GM23338 (cell line): ENCODE measurements at regions not wholly inside any gene's neighbourhood (a gene's known extent, or its start where the extent isn't known, plus 50 kb on each side); places are given as distances from the start of the nearest gene placed in this dataset.

ENCODE experiments used
- ATAC-seq: fragments of 200-7000 bp; cut with Tn5 transposase; 3 replicates; pipeline ENCODE4 v1.9.1; 2020
- DNase-seq: peaks from one replicate; pipeline ENCODE4 v3.0.0-alpha.2; 2015; ENCODE audit warnings: low spot score
- H2AFZ ChIP-seq: fragments of 200-600 bp; sonication (generic); 2 replicates; pipeline ENCODE4 v1.8.0; 2016; ENCODE audit warnings: antibody characterized with exemption, mild to moderate bottlenecking, moderate library complexity
- H3F3A ChIP-seq: fragments of 200-600 bp; sonication (generic); replicated peaks from 2 replicates; pipeline ENCODE4 v1.8.0; 2017; ENCODE audit warnings: antibody characterized with exemption, mixed run types, low read depth
- H3K27ac ChIP-seq: fragments of 200-600 bp; sonication (generic); 2 replicates; pipeline ENCODE4 v1.6.1; 2016; ENCODE audit warnings: low read depth
- H3K27me3 ChIP-seq: fragments of 200-600 bp; sonication (generic); 2 replicates; pipeline ENCODE4 v1.8.0; 2016; ENCODE audit warnings: mild to moderate bottlenecking, mixed run types, moderate library complexity; ENCODE audit not compliant: insufficient read depth
- H3K36me3 ChIP-seq: fragments of 200-600 bp; sonication (generic); 2 replicates; pipeline ENCODE4 v1.8.0; 2016; ENCODE audit warnings: mild to moderate bottlenecking; ENCODE audit not compliant: insufficient read depth
- H3K4me1 ChIP-seq: fragments of 200-600 bp; sonication (generic); 2 replicates; pipeline ENCODE4 v1.8.0; 2016; ENCODE audit warnings: mild to moderate bottlenecking, moderate library complexity; ENCODE audit not compliant: insufficient read depth
- H3K4me2 ChIP-seq: fragments of 200-600 bp; sonication (generic); 2 replicates; pipeline ENCODE4 v1.7.1; 2017; ENCODE audit warnings: mixed run types
- H3K4me3 ChIP-seq: fragments of 200-600 bp; sonication (generic); 2 replicates; pipeline ENCODE4 v1.6.1; 2016; ENCODE audit warnings: mixed run types
- H3K79me2 ChIP-seq: fragments of 200-600 bp; sonication (generic); replicated peaks from 2 replicates; pipeline ENCODE4 v1.8.0; 2017; ENCODE audit warnings: mild to moderate bottlenecking; ENCODE audit not compliant: insufficient read depth
- H3K9me2 ChIP-seq: fragments of 200-600 bp; sonication (generic); 2 replicates; pipeline ENCODE4 v1.8.0; 2017; ENCODE audit not compliant: insufficient read depth
- H4K20me1 ChIP-seq: fragments of 200-600 bp; sonication (generic); replicated peaks from 2 replicates; pipeline ENCODE4 v1.8.0; 2017; ENCODE audit warnings: mild to moderate bottlenecking; ENCODE audit not compliant: insufficient read depth
- H3K27ac Mint-ChIP-seq: 2 replicates; pipeline ENCODE4 v1.8.0; 2020; ENCODE audit warnings: inconsistent platforms, mild to moderate bottlenecking, moderate library complexity, mixed read lengths
- H3K27me3 Mint-ChIP-seq: 3 replicates; pipeline ENCODE4 v1.8.0; 2022; ENCODE audit warnings: low read depth, mild to moderate bottlenecking, moderate library complexity, mixed read lengths, inconsistent platforms; ENCODE audit not compliant: insufficient read depth, poor library complexity
- H3K36me3 Mint-ChIP-seq: 3 replicates; pipeline ENCODE4 v1.8.0; 2021; ENCODE audit warnings: low read depth, mild to moderate bottlenecking, inconsistent platforms, moderate library complexity, mixed read lengths
- H3K4me1 Mint-ChIP-seq: 3 replicates; pipeline ENCODE4 v1.8.0; 2020; ENCODE audit warnings: mild to moderate bottlenecking, inconsistent platforms, mixed read lengths
- H3K4me3 Mint-ChIP-seq: 3 replicates; pipeline ENCODE4 v1.8.0; 2021; ENCODE audit warnings: moderate library complexity, mild to moderate bottlenecking, inconsistent platforms, mixed read lengths
- H3K9me3 Mint-ChIP-seq: 3 replicates; pipeline ENCODE4 v1.8.0; 2020; ENCODE audit warnings: moderate library complexity, mild to moderate bottlenecking, inconsistent platforms, mixed read lengths
- CREB1 ChIP-seq: fragments of 250-450 bp; sonication (Bioruptor Pico); IDR thresholded peaks from 2 replicates; pipeline ENCODE4 v1.5.0; 2020; ENCODE audit warnings: low read depth, mild to moderate bottlenecking, moderate library complexity
- EZH2 ChIP-seq: fragments of 200-600 bp; sonication (generic); IDR thresholded peaks from one replicate; pipeline ENCODE4 v1.8.0; 2017; ENCODE audit warnings: antibody characterized with exemption, mild to moderate bottlenecking, low read depth; ENCODE audit not compliant: unreplicated experiment
- EZH2phosphoT487 ChIP-seq: fragments of 200-600 bp; sonication (generic); IDR thresholded peaks from one replicate; pipeline ENCODE4 v1.8.1; 2018; ENCODE audit warnings: antibody characterized with exemption; ENCODE audit not compliant: unreplicated experiment
- JUNB ChIP-seq: IDR thresholded peaks from one replicate; pipeline ENCODE4 v1.6.1; 2016; ENCODE audit warnings: antibody characterized with exemption; ENCODE audit not compliant: unreplicated experiment
- NANOG ChIP-seq: IDR thresholded peaks from 2 replicates; pipeline ENCODE4 v1.6.1; 2016; ENCODE audit warnings: antibody characterized with exemption, borderline replicate concordance
- POLR2AphosphoS5 ChIP-seq: IDR thresholded peaks from 2 replicates; pipeline ENCODE4 v1.6.1; 2016; ENCODE audit warnings: antibody characterized with exemption, low read depth
- STAT1 ChIP-seq: IDR thresholded peaks from one replicate; pipeline ENCODE4 v1.6.1; 2016; ENCODE audit warnings: antibody characterized with exemption; ENCODE audit not compliant: unreplicated experiment
- ZNF114 ChIP-seq: fragments of 250-450 bp; sonication (Bioruptor Pico); IDR thresholded peaks from 2 replicates; pipeline ENCODE4 v1.5.0; 2020; ENCODE audit warnings: mild to moderate bottlenecking, moderate library complexity
- ZNF331 ChIP-seq: fragments of 250-450 bp; sonication (Bioruptor Pico); IDR thresholded peaks from 2 replicates; pipeline ENCODE4 v1.5.0; 2020; ENCODE audit warnings: low read depth, mild to moderate bottlenecking, moderate library complexity
- TF ChIP-seq, protein P1 (sequence below), 2 experiments: fragments of 200-600 bp in 1 of 2; sonication (generic) in 1 of 2; conservative IDR thresholded peaks; 2 replicates each; pipeline versions ENCODE4 v1.5.1 to v1.6.1; 2016 to 2017; ENCODE audit warnings: antibody characterized with exemption in 2 of 2, low read depth in 2 of 2, mild to moderate bottlenecking in 2 of 2, moderate library complexity in 1 of 2
- TF ChIP-seq, protein P2 (sequence below): IDR thresholded peaks from 2 replicates; pipeline ENCODE4 v1.6.1; 2016; ENCODE audit warnings: antibody characterized with exemption
- TF ChIP-seq, protein P3 (sequence below): fragments of 250-450 bp; sonication (Bioruptor Pico); IDR thresholded peaks from 2 replicates; pipeline ENCODE4 v1.5.0; 2020; ENCODE audit warnings: mild to moderate bottlenecking, moderate library complexity
- TF ChIP-seq, protein P4 (sequence below): IDR thresholded peaks from one replicate; pipeline ENCODE4 v1.6.1; 2018; ENCODE audit warnings: antibody characterized with exemption; ENCODE audit not compliant: unreplicated experiment

DNA sequence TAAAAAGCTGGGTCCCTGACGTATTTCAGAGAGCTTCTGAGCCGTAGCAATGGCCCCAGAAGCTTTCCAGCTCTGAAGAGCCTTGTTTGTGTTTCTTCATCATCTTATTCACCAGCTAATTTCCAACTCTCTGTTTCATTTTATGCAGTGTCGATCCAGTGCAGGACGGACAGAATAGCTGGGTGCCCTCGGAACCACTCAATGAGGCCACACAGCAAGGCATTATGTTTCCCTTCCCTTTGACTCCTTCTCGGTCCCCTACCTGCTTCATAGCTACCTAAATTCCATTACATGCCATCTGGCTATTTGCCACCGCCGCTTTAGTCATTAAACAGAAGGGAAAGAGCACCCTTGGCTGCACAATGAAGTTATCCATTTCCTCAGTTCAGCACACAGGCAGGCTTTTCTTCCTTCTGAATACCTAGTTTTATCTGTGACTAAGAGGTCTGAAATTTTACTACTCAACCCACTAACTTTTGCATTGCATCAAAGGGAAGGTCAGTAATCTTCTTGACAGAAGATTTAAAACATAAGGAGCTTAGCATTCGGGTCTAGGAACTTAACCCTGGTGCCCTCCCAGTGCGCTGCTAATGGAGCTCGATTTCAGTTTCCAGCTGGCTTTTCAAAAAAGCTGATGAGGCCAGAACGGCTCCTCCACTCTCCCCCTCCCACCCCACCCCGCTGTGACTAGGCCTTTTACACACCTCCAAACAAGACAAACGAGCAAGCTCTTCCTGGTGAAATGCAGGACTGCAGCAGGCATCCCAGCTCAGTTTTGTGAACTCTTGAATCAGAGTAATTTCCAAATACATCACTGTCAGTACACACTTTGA lies 176.8 kb downstream of the GXYLT1 start:
- 0 out of 2 replicates have a peak, but pooled peaks cover 3% of the 10 kb centered on the region for H3K9me2 ChIP-seq
- H3F3A ChIP-seq, result no peaks in the 10 kb centered on the region; the same call in 1 of the 2 replicates
- Mint-ChIP-seq H3K27me3 (no peaks in the 10 kb centered on the region), H3K36me3 (no peaks in the 10 kb centered on the region), H3K4me3 (no peak overlapping the region), H3K27ac (peak overlapping the region; percentile 16; the same call in 1 of the 2 replicates), H3K9me3 (no peaks in the 10 kb centered on the region; the same call in 2 of the 3 replicates), H3K4me1 (peaks cover 16% of the 10 kb centered on the region)
- no peaks in the 10 kb centered on the region for H3K79me2 ChIP-seq
- no peaks in the 10 kb centered on the region for H4K20me1 ChIP-seq
- no peaks in the 10 kb centered on the region for H3K36me3 ChIP-seq
- peak overlapping the region; percentile 46; the same call in 1 of the 2 replicates for H3K27ac ChIP-seq
- peak overlapping the region; percentile 54; the same call in 1 of the 2 replicates for H2AFZ ChIP-seq
- DNase-seq (peak; percentile 66), ATAC-seq (peak; percentile 96)
- TF ChIP-seq EZH2phosphoT487 (no peak), STAT1 (no peak), CREB1 (CRISPR knock-in tag) (no peak), ZNF331 (no peak), JUNB (no peak), ZNF114 (CRISPR knock-in tag) (no peak), POLR2AphosphoS5 (no peak), EZH2 (no peak), NANOG (no peak)
- TF ChIP-seq, protein P1, sequence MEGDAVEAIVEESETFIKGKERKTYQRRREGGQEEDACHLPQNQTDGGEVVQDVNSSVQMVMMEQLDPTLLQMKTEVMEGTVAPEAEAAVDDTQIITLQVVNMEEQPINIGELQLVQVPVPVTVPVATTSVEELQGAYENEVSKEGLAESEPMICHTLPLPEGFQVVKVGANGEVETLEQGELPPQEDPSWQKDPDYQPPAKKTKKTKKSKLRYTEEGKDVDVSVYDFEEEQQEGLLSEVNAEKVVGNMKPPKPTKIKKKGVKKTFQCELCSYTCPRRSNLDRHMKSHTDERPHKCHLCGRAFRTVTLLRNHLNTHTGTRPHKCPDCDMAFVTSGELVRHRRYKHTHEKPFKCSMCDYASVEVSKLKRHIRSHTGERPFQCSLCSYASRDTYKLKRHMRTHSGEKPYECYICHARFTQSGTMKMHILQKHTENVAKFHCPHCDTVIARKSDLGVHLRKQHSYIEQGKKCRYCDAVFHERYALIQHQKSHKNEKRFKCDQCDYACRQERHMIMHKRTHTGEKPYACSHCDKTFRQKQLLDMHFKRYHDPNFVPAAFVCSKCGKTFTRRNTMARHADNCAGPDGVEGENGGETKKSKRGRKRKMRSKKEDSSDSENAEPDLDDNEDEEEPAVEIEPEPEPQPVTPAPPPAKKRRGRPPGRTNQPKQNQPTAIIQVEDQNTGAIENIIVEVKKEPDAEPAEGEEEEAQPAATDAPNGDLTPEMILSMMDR (conservative IDR thresholded peaks at IDR 0.05; ENCODE audit: low read depth in 2 of 2), result no peak
- TF ChIP-seq, protein P2, sequence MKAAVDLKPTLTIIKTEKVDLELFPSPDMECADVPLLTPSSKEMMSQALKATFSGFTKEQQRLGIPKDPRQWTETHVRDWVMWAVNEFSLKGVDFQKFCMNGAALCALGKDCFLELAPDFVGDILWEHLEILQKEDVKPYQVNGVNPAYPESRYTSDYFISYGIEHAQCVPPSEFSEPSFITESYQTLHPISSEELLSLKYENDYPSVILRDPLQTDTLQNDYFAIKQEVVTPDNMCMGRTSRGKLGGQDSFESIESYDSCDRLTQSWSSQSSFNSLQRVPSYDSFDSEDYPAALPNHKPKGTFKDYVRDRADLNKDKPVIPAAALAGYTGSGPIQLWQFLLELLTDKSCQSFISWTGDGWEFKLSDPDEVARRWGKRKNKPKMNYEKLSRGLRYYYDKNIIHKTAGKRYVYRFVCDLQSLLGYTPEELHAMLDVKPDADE, result no peak
- TF ChIP-seq, protein P3, sequence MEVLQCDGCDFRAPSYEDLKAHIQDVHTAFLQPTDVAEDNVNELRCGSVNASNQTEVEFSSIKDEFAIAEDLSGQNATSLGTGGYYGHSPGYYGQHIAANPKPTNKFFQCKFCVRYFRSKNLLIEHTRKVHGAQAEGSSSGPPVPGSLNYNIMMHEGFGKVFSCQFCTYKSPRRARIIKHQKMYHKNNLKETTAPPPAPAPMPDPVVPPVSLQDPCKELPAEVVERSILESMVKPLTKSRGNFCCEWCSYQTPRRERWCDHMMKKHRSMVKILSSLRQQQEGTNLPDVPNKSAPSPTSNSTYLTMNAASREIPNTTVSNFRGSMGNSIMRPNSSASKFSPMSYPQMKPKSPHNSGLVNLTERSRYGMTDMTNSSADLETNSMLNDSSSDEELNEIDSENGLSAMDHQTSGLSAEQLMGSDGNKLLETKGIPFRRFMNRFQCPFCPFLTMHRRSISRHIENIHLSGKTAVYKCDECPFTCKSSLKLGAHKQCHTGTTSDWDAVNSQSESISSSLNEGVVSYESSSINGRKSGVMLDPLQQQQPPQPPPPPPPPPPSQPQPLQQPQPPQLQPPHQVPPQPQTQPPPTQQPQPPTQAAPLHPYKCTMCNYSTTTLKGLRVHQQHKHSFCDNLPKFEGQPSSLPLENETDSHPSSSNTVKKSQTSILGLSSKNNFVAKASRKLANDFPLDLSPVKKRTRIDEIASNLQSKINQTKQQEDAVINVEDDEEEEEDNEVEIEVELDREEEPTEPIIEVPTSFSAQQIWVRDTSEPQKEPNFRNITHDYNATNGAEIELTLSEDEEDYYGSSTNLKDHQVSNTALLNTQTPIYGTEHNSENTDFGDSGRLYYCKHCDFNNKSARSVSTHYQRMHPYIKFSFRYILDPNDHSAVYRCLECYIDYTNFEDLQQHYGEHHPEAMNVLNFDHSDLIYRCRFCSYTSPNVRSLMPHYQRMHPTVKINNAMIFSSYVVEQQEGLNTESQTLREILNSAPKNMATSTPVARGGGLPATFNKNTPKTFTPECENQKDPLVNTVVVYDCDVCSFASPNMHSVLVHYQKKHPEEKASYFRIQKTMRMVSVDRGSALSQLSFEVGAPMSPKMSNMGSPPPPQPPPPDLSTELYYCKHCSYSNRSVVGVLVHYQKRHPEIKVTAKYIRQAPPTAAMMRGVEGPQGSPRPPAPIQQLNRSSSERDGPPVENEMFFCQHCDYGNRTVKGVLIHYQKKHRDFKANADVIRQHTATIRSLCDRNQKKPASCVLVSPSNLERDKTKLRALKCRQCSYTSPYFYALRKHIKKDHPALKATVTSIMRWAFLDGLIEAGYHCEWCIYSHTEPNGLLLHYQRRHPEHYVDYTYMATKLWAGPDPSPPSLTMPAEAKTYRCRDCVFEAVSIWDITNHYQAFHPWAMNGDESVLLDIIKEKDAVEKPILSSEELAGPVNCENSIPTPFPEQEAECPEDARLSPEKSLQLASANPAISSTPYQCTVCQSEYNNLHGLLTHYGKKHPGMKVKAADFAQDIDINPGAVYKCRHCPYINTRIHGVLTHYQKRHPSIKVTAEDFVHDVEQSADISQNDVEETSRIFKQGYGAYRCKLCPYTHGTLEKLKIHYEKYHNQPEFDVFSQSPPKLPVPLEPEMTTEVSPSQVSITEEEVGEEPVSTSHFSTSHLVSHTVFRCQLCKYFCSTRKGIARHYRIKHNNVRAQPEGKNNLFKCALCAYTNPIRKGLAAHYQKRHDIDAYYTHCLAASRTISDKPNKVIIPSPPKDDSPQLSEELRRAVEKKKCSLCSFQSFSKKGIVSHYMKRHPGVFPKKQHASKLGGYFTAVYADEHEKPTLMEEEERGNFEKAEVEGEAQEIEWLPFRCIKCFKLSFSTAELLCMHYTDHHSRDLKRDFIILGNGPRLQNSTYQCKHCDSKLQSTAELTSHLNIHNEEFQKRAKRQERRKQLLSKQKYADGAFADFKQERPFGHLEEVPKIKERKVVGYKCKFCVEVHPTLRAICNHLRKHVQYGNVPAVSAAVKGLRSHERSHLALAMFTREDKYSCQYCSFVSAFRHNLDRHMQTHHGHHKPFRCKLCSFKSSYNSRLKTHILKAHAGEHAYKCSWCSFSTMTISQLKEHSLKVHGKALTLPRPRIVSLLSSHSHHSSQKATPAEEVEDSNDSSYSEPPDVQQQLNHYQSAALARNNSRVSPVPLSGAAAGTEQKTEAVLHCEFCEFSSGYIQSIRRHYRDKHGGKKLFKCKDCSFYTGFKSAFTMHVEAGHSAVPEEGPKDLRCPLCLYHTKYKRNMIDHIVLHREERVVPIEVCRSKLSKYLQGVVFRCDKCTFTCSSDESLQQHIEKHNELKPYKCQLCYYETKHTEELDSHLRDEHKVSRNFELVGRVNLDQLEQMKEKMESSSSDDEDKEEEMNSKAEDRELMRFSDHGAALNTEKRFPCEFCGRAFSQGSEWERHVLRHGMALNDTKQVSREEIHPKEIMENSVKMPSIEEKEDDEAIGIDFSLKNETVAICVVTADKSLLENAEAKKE (CRISPR knock-in tag), result no peak
- TF ChIP-seq, protein P4, sequence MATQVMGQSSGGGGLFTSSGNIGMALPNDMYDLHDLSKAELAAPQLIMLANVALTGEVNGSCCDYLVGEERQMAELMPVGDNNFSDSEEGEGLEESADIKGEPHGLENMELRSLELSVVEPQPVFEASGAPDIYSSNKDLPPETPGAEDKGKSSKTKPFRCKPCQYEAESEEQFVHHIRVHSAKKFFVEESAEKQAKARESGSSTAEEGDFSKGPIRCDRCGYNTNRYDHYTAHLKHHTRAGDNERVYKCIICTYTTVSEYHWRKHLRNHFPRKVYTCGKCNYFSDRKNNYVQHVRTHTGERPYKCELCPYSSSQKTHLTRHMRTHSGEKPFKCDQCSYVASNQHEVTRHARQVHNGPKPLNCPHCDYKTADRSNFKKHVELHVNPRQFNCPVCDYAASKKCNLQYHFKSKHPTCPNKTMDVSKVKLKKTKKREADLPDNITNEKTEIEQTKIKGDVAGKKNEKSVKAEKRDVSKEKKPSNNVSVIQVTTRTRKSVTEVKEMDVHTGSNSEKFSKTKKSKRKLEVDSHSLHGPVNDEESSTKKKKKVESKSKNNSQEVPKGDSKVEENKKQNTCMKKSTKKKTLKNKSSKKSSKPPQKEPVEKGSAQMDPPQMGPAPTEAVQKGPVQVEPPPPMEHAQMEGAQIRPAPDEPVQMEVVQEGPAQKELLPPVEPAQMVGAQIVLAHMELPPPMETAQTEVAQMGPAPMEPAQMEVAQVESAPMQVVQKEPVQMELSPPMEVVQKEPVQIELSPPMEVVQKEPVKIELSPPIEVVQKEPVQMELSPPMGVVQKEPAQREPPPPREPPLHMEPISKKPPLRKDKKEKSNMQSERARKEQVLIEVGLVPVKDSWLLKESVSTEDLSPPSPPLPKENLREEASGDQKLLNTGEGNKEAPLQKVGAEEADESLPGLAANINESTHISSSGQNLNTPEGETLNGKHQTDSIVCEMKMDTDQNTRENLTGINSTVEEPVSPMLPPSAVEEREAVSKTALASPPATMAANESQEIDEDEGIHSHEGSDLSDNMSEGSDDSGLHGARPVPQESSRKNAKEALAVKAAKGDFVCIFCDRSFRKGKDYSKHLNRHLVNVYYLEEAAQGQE, result no peak
- peaks cover 16% of the 10 kb centered on the region for H3K4me1 ChIP-seq
- H3K4me3 ChIP-seq, result no peak overlapping the region
- 0 out of 2 replicates have a peak overlapping the region, but pooled peaks have one; percentile 2 for H3K4me2 ChIP-seq
- H3K27me3 ChIP-seq, result no peaks in the 10 kb centered on the region
